ENCODE measurements at regions not wholly inside any gene's neighbourhood (a gene's known extent, or its start where the extent isn't known, plus 50 kb on each side); places are given as distances from the start of the nearest gene placed in this dataset.

- no peak for TF ChIP-seq CTCF (IDR thresholded peaks at IDR 0.05)
- TF ChIP-seq POLR2A (IDR thresholded peaks at IDR 0.05) = no peak
These were observed 168.0 kb upstream of the ARID2 start for GRCh38 chr12:45561488-45561887.
